NCI-H1092 treated with DMSO at 0.1 percent for 48 hours (cell line): ENCODE measurements at regions not wholly inside any gene's neighbourhood (a gene's known extent, or its start where the extent isn't known, plus 50 kb on each side); places are given as distances from the start of the nearest gene placed in this dataset.

Experiments used
- DNase-seq: peaks from one replicate; lab custom pipeline; 2025; lab: John Stamatoyannopoulos, UW

DNA sequence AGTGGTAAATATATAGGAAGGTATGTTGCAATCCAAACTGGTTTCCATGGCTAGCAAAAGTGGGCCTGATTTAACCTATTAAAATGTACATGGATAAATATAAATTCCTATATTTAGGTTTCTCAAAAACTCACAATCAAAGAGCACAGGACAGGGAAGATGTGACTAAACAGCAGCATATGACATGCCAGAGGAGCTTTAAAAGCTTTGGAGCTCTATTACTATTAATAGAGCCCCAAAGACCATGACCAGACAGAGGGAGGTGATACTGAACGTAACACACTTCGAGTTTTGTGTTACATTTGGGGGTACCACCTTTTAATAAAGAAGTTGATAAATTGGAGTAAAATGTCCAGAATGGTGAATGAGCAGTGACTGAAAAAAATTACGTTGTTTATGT lies 179.5 kb upstream of the SLC14A2 start:
- DNase-seq, result no peak

DNA sequence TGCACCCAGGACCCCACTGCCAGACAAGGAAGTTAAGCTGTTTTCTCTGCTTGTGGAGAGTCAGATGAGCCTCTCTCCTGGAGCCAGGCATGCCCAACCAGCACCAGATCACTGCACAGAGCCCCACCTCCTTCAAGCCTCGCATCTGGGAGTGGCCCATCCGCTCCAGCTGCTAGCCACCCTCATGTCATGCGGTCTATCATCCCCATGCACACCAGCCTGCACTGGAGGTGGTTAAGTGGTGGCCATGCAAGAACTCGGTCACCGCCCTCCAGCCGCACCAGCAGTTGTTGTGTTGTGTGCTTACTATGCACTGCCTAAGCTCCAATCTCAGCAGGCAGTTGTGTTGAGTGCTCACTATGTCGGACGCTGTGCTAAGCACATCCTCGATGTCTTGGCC lies 177.9 kb upstream of the SLC14A2 start:
- no peak for DNase-seq

DNA sequence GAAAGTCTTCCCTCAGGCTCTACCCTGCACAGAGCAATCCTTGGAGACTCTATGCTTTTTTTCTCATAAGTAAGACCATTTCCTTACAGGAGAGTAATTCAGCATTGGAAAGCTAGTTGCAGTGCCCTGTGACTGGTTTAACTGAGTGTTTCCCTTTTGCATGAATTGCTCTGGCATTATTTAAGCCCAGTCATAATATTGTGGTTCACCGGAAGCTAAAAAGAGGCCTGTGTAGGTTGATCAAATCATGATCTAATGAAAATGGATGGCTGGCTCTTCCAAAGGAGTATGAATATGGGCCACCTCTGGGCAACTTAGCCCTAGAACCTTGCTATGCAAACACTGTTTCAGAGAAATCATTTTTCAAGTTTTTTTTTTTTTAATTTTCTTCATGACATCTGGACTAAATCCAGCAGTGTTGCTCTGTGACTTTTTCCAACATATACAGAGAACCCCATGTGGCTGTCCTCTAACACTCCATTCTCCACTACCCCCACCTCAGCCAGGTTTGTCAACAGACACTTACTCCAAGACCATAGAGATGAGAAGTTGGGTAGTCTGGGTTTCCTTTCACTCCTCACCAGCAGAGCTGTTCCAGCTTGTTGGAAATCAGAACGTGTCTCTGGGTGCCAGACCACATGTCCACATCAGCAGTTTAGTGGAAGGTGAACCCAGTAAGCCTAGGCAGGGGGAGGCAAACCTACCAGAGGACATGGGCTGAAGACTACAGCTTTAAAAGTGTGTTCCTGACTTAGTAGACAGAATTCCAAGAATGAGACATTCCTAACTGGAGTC lies 175.2 kb upstream of the SLC14A2 start:
- DNase-seq, result no peak

DNA sequence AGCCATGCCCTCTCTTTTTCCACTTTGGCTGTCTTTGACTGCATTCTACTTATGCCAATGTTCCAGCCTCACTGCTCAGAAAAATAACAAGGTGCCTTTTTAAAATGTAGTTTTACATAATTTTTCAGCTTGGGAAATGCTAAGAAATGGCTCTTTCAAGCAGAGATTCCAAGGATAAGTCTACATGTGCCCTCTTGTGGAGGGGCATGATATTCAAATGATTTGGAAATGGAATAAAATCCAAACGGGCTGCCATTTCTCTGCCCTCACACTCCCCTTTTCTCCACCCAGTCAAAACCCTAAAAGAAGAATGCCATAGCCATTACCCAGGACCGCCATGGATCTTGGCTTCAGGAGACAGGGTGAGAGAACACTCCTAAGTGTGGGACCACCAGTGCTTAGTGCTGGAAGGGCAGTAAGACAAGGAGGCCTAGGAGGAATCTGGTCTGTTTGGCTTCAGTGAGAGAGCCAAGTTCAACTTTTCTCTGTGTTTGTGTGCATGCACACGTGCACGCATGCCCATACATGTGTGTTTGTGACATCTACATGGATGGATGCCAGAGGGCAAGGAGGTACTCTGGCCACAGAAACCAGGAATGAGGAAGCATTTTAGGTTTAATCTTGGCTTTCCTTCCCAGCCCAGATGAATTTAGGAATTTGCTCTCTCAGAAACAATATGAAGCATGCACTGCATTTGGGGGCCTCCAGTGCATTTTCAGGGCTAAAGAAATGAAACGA lies 174.0 kb upstream of the SLC14A2 start:
- DNase-seq, result no peak

DNA sequence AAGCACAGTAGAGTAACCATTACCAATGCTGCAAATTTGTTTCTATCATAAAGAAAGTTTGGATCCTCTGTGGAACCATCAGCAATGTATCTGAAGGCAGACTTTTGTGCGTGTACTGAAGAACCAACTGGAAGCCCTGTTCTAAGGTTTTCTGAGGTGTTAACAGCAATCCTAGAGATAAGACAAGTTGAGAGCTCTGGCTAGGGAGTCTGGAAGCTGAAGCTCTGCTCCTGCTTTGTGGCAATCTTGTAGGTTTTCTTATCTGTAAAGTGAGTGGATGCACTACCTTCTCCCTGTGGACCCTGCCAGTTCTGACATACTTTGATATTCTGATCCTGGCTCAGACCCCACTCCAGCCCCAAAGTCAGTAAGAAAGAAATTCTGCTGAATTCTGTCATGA lies 171.2 kb upstream of the SLC14A2 start:
- DNase-seq, result no peak

DNA sequence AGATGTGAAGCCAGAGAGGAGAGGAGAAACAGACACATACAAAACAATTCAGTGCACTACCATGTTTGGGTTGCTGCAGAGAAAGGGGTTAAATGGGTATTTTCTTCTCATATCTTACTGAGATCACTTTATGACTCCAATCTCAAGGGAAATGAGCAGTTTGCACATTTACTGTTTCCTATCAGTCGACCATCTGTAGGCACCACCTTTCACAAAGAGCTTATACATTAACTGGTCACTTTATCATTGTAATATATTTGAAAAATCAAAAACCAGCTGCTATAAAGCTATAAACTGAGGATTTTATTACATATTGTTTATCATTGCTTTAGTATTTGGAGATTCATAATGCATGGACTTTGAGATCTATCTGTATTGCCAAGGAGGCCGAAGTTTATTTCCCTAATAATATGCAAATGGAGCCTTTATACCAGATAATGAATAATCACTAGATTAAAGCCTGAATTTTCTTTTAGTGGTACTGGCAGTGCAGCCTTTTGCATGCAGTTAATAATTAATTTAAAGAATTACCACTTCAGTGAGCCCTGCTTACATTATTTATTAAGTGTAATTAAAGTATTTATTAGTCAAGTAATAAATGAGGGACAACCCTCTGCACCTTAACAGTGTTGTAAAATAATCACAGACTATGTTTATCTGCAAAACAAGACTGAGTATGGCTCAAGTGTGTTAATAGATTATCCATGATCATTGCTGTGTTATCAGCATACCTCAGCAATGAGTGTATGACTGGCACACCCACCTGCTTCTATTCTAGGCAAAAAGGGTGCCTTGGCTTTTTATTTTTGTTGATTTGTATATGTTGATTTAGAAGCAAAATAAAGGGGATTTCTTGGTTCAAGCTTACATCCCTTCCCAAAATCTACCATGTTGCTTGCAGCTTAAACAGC lies 167.7 kb upstream of the SLC14A2 start:
- no peak for DNase-seq

DNA sequence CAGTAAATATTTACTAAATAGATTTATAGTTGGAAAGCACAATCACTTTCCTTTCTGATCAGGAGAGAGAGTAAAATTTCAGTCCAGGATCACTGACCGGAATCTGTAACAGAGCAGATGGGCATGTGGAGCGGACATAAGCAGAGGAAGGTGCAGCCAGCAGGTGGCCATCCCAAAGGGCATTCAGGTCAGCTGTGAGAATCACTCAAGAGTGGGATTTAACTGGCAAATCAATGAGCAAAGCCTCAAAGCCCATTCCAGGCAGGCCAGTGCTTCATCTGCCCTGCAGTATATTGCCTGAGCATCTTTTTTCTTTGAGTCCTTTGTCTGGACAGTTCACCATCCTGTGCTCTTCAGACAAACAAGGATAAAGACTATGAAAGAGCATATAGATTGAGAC lies 166.4 kb upstream of the SLC14A2 start:
- DNase-seq, result peak; percentile 65

DNA sequence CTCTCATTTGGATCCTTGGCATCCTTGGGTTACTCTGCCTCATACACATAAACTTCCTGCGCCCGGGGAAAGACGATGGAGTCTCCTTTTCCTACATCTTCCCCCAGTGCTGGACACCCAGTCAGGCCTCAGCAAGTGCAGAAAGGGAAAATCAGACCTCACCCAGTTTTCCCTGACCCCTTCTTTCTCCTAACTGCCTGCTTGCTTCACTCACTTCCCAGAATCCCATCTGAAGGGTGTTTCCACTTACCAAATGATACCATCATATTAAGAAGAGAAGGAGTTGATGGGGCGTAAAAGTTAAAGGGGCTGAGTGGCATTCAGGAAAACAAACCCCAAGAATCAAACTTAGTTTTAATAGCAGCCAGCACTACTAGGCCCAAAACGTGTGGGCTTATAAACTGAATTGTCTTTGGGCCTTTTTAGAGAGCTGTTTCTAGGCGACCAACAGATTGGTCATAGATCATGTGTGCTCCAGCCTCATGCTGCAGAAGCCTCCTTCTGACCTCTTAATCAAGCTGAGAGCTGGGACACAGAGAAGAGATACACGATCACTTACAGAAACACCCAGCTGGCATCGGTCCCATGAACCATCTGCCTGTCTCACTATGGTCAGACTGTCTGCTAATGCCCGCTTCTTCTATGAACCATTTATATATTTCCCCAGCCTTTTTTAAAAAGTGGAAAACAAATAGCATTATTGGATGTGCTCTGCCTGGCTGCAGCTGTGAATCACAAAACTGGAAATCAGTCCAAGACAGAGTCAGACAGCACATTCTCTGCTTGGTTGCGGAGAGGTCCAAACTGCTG lies 165.7 kb upstream of the SLC14A2 start:
- peak; percentile 99 for DNase-seq

DNA sequence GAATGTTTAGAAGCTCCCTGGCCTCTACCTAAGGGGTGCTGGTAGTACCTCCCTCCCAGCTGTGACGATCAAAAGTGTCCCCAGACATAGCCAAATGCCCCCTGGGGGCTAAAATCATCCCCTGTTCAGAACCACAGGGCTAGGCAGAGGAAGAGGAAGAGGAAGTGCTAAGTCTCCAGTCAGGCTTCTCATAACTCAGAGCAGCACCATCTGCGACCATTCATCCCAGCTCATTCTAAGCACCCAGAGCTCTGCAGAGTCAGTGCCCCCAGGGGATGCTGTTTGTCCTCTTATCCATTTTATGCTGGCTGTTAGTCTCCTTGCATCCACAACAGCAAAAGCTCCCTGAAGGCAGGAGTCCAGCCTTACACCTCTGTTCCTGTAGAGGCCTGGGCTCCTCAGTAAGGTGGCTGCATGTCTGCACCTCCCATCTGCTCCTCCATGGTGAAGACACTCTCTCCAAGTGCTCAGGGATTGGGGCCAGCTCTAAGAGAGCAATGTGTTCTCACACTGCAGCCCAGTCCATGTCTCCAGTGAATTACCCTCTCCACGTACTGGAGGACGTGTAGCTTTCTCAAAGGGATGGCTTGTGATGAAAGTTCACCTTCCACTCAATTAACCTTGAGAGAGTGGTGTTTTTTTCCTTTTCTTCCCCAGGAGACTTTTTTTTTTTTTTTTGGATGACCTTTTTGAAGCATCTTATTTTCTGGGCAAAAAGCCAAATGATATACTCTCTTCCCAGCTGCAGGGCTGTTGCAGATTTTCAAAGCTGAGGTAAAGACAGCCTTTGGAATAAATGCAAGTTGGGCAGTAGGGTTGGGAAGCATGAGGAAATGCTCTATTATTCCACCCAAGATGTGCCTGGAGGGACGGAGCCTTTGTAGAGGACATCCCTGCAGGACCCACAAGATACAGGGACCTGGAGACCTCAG lies 158.9 kb upstream of the SLC14A2 start:
- DNase-seq, result peak; percentile 91

DNA sequence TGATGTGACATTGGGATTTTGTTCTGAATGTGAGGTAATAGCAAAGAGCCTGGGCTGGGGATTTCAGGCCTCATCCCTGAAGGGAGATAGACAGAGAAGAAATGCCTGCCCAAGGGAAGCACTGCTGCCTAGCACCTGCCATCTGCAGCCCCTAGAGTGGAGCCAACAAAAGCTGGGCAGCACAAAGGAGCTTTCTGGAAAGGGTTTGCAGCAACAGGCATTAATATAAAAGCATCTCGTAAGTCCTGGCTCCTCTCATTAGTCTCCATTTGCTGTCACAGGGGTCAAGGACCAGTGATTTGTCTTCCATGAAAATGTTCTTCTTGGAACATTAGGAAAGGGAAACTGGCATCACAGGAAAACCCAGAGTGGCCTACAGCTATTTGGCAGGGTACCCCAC lies 157.2 kb upstream of the SLC14A2 start:
- peak; percentile 88 for DNase-seq

DNA sequence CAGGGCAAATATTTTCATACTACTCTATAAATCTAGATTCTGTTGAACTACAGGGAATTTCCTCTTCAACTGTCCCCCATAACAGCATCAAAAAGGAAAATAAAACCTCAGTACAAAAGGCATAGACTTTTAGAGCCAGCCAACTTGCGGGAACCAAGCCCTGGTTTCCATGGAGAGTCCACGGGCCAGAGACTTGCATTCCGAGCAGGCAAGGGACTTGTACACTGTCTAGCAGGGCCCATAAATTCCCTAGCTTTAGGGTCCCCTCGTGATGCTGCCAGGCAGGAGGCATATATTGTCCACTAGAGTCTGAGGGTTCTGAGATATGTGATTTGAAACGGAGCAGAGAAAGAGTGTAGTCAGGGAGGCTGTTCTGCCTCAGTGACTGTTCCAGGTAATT lies 153.1 kb upstream of the SLC14A2 start:
- no peak for DNase-seq

DNA sequence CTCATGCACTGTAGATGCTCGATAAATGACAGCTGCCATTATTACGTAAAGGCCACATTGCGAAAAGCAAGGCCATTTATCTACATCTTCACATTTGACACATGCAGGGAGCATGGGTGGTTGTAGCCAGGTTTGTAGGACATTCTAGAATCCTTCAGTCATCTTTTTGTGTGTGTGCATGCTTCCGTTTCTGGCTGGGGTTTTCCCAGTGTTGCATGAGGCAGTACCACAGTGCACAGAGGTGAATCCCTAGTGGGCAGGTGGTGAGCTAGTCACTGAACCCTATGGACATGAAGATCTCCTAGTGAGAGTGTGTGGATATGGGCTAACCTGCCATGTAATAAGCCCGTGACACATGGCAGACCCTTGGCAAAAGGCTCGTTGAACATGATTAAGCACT lies 151.8 kb upstream of the SLC14A2 start:
- no peak for DNase-seq

DNA sequence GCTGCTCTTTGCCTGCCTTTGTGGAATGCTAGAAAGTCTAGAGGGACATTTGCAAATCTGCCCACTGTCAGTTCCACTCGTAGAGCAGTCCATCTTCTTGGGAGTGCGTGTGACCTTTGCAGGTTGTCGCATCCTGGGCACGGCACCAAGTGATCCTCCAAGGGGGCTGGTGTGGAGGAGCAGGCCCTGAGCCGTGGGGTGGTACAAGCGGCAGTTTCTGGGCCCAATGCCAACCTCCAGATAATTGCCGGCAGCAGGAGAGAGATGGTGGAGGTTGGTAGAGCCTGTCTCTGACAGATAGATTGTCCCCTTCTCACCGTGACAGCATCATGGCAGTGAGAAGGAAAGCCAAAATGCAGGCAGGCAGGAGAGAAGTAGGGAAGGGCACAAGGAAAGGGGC lies 150.7 kb upstream of the SLC14A2 start:
- peak; percentile 96 for DNase-seq

DNA sequence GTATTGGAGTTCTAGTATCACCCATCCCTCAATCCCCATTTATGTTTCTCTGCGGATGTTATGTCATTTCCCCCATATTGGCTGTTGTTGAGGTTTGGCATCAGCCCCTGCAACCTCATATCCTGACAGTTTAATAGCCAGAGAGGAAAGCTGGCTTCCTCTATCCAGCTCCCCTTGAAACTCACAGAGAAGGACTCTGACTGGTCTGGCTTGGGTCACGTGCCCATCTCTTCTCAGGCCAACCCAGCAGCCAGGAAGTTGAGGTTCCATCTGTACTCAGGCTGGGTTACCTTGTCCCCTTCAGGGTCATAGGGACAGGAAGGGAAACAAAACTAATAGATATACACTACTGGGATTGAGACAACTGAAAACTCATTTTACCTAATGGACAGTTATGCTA lies 148.0 kb upstream of the SLC14A2 start:
- DNase-seq, result no peak

DNA sequence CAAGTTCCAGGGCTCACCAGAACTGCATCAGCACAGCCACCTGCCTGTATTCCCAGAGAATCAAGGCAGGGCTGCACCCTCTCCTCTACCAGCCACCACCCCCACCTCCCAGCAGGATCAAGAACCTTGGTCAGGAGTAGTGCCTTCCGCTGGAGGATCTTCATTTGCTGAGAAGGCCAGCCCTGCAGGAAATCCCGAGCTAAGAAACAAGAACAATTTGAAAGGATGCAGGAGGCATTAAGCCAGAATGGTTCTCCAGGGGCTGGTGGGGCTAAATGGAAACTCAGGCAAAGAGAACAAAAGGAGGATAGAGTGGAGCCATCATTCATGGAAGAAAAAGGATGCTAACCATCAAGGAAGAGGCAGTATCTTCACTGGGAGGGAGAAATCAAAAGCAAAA lies 147.3 kb upstream of the SLC14A2 start:
- no peak for DNase-seq

DNA sequence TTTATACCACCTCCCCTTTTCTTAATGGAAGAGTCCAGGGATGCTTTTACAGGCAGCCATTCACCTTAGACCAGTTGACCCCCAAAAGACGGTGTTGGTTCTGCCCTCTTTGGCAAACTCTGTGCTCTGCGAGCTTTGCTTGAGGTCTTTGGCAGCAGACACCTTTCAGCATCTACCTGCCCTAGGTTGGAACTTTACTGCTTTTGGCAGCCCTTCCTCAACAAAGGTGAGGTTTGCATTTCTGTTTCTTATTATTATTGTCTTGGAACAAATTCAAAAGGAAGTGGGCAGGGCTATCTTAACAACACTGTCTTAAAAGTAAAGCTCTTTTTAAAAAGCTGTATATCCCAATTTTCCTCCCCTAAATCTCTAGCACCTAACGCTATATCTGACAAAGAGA lies 136.4 kb upstream of the SLC14A2 start:
- no peak for DNase-seq

DNA sequence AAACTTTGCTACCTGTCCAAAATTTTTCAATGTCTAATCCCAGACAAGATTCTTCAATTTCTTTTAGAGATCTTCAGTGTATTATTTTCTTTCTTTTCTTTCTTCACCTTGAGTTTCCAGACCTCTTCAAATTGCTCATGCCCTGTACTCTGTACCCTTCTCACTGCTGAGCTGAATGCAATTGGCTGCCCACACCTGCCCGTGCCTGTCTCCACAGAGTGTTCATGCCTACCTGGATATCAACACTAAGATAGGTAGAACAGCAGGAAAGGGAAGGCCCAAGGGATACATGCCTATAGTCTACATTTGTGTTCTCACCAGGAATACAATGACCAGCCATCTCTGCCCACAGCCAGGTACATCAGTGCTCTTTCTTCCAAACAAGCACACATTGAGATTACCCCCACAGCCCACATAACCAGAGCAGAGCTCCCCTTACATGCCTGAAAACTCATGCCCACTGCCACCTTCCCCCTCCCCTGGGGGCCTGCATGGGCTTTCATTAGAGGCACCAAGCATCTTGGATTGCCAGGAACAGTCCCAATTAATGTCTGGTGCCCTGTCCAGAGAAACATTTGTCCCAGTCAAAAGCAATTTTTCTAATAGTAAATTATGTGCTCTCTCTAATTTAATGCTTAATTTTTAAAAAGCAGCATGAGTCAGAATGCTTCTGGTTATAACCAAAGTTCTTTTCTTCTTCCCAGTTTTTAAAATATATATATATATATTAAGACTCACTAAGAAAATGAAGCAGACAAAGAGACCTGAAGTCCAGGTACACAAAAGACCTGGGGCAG lies 134.9 kb upstream of the SLC14A2 start:
- DNase-seq, result no peak

DNA sequence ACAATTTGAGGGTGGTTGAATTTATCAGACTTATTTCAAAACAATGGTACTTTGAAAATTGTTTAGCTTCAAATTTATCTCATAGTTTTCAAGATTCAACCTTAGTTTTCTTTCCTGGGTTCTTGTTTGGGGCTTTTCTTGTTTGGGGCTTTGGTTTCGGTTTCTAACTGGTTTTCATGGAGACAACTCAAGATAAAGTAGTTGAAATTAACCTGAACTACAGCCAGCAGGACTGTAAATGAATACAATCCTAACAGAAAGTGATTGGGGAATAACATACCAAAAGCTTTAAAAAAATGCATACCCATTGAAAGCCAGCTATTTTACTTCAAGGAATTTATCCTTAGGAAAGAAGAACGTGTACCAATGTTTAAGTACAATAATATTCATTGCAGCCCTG lies 133.5 kb upstream of the SLC14A2 start:
- no peak for DNase-seq

DNA sequence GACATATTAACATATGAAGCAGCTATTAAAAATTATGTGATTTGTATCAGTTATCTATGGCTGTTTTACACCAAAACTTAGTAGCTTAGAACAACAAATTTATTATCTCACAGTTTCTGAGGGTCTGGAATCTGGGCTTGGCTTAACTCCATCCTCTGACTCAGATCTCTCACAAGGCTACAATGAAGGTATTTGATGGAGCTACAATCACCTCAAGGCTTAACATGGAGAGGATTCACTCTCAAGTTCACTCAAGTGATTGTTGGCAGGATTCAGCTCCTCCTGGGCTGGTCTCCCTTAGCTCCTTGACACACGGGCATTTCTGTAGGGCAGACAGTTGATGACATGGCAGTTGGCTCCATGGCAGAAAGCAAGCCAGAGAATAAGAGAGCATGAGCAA lies 133.0 kb upstream of the SLC14A2 start:
- no peak for DNase-seq

DNA sequence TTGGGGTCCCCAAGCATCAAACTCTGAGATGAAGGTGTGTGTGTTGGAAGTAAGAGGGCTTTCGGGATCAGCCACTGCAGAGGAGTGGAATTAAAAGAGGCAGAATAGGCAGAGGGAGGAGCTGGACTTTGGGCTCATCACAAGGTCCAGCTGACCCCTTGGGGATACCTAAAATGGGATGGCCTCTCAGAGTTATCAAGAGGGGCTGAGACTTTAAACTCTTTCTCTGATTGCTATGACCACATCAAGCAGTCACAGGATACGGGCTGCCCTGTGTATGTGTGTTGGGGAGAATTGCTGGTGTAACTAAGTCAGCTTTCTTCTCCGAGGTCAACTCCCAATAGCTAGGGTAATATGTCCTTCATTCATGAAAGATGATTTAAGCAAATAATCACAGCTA lies 127.7 kb upstream of the SLC14A2 start:
- no peak for DNase-seq
